Memory B cell (primary cell): ENCODE measurements at regions not wholly inside any gene's neighbourhood (a gene's known extent, or its start where the extent isn't known, plus 50 kb on each side); places are given as distances from the start of the nearest gene placed in this dataset.
"Not testable (repeated sequence)": the region's sequence is repeated elsewhere in the genome, so short reads cannot be mapped to it uniquely, and the experiment has no call there.

Source experiments
- ATAC-seq: fragments of 150-1000 bp; cut with Tn5 transposase; 2 replicates; pipeline ENCODE4 v1.10.0; 2021; ENCODE audit warnings: low read depth, mild to moderate bottlenecking, moderate library complexity
- DNase-seq, 2 donors: peaks; one replicate each; pipeline ENCODE4 v3.0.0; 2022; ENCODE audit warnings: low spot score in 2 of 2
- H3K27ac Mint-ChIP-seq: one replicate; pipeline ENCODE4 v1.8.0; 2022; ENCODE audit warnings: mild to moderate bottlenecking, moderate library complexity, mixed read lengths
- H3K27me3 Mint-ChIP-seq: one replicate; pipeline ENCODE4 v1.8.0; 2022; ENCODE audit warnings: mixed read lengths
- H3K36me3 Mint-ChIP-seq: one replicate; pipeline ENCODE4 v1.8.0; 2022; ENCODE audit warnings: mild to moderate bottlenecking, mixed read lengths
- H3K4me1 Mint-ChIP-seq: one replicate; pipeline ENCODE4 v1.8.0; 2022; ENCODE audit warnings: mixed read lengths
- H3K4me3 Mint-ChIP-seq: one replicate; pipeline ENCODE4 v1.8.0; 2022; ENCODE audit warnings: mild to moderate bottlenecking, moderate library complexity, mixed read lengths
- H3K9me3 Mint-ChIP-seq: one replicate; pipeline ENCODE4 v1.8.0; 2022; ENCODE audit warnings: mixed read lengths

- no peak overlapping the region for H3K27ac Mint-ChIP-seq
- H3K36me3 Mint-ChIP-seq, result no peaks in the 10 kb centered on the region
- H3K4me1 Mint-ChIP-seq, result no peaks in the 10 kb centered on the region
- peaks cover 6% of the 10 kb centered on the region for H3K27me3 Mint-ChIP-seq
- no peak for DNase-seq
- H3K9me3 Mint-ChIP-seq, result peaks cover 7% of the 10 kb centered on the region
- no peak for ATAC-seq
- H3K4me3 Mint-ChIP-seq, result no peak overlapping the region
Measured at GRCh38 chr9:2545881-2546490, 75.6 kb upstream of the VLDLR start.

- not testable (repeated sequence) for H3K4me3 Mint-ChIP-seq, DNase-seq, H3K27me3 Mint-ChIP-seq, H3K4me1 Mint-ChIP-seq, ATAC-seq, H3K36me3 Mint-ChIP-seq, H3K27ac Mint-ChIP-seq, H3K9me3 Mint-ChIP-seq
Measured at GRCh38 chr9:2555899-2556600, 65.5 kb upstream of the VLDLR start.

- Mint-ChIP-seq H3K4me1 (no peaks in the 10 kb centered on the region), H3K27ac (no peak overlapping the region), H3K4me3 (no peak overlapping the region), H3K27me3 (no peaks in the 10 kb centered on the region), H3K9me3 (peaks cover 7% of the 10 kb centered on the region), H3K36me3 (no peaks in the 10 kb centered on the region)
- DNase-seq, result no peak
- no peak for ATAC-seq
Measured at GRCh38 chr9:2557693-2558092, 63.9 kb upstream of the VLDLR start.

GRCh38 chr9:2559192-2560152 lies 62.1 kb upstream of the VLDLR start:
- no peak for ATAC-seq
- H3K4me1 Mint-ChIP-seq, result no peaks in the 10 kb centered on the region
- H3K36me3 Mint-ChIP-seq, result no peaks in the 10 kb centered on the region
- no peaks in the 10 kb centered on the region for H3K27me3 Mint-ChIP-seq
- H3K27ac Mint-ChIP-seq, result no peak overlapping the region
- no peak overlapping the region for H3K4me3 Mint-ChIP-seq
- DNase-seq, result no peak
- peaks cover 7% of the 10 kb centered on the region for H3K9me3 Mint-ChIP-seq

GRCh38 chr9:2560180-2560579 lies 61.4 kb upstream of the VLDLR start:
- no peak for DNase-seq
- Mint-ChIP-seq H3K36me3 (no peaks in the 10 kb centered on the region), H3K4me3 (no peak overlapping the region), H3K4me1 (no peaks in the 10 kb centered on the region), H3K27me3 (no peaks in the 10 kb centered on the region), H3K27ac (no peak overlapping the region), H3K9me3 (peaks cover 7% of the 10 kb centered on the region)
- no peak for ATAC-seq

GRCh38 chr9:2565676-2566340 lies 55.8 kb upstream of the VLDLR start:
- Mint-ChIP-seq H3K27me3 (no peaks in the 10 kb centered on the region), H3K27ac (no peak overlapping the region), H3K4me3 (no peak overlapping the region), H3K36me3 (no peaks in the 10 kb centered on the region), H3K9me3 (peaks cover 4% of the 10 kb centered on the region), H3K4me1 (no peaks in the 10 kb centered on the region)
- ATAC-seq (no peak), DNase-seq (no peak)

- H3K4me1 Mint-ChIP-seq, result no peaks in the 10 kb centered on the region
- H3K27ac Mint-ChIP-seq, result no peak overlapping the region
- ATAC-seq (no peak), DNase-seq (no peak)
- no peaks in the 10 kb centered on the region for H3K36me3 Mint-ChIP-seq
- no peaks in the 10 kb centered on the region for H3K9me3 Mint-ChIP-seq
- H3K4me3 Mint-ChIP-seq, result no peak overlapping the region
- no peaks in the 10 kb centered on the region for H3K27me3 Mint-ChIP-seq
Measured at GRCh38 chr9:2567922-2568321, 53.7 kb upstream of the VLDLR start.

GRCh38 chr9:2568689-2569088 lies 52.9 kb upstream of the VLDLR start:
- Mint-ChIP-seq H3K36me3 (no peaks in the 10 kb centered on the region), H3K27ac (no peak overlapping the region), H3K4me1 (no peaks in the 10 kb centered on the region), H3K27me3 (no peaks in the 10 kb centered on the region), H3K9me3 (no peaks in the 10 kb centered on the region), H3K4me3 (no peak overlapping the region)
- DNase-seq (no peak), ATAC-seq (no peak)

- ATAC-seq (no peak), DNase-seq (no peak)
- Mint-ChIP-seq H3K4me1 (no peaks in the 10 kb centered on the region), H3K4me3 (no peak overlapping the region), H3K27me3 (peaks cover 6% of the 10 kb centered on the region), H3K27ac (no peak overlapping the region), H3K9me3 (no peaks in the 10 kb centered on the region), H3K36me3 (no peaks in the 10 kb centered on the region)
Measured at GRCh38 chr9:2570615-2571479, 50.7 kb upstream of the VLDLR start.
